Activated CD4-positive, alpha-beta memory T cell treated with anti-CD3 and anti-CD28 coated beads, Interleukin-2, amount 10 ng/mL, durations not matched to agents 7 days and 5 days (primary cell): ENCODE measurements at regions not wholly inside any gene's neighbourhood (a gene's known extent, or its start where the extent isn't known, plus 50 kb on each side); places are given as distances from the start of the nearest gene placed in this dataset.

Experiments
- CTCF ChIA-PET: fragments of 350-600 bp; sonication (Branson Sonifier 250); formaldehyde crosslinking; loops from one replicate; lab custom pipeline; 2021; ENCODE audit warnings: antibody characterized with exemption, inconsistent platforms; lab: Charles Lee
- POLR2A ChIA-PET: fragments of 350-600 bp; sonication (Branson Sonifier 250); formaldehyde crosslinking; loops from one replicate; lab custom pipeline; 2021; ENCODE audit warnings: antibody characterized with exemption; lab: Charles Lee
- DNase-seq: peaks from one replicate; pipeline ENCODE4 v3.0.0-alpha.2; 2020
- H3K27ac Mint-ChIP-seq: one replicate; pipeline ENCODE4 v1.8.0; 2021; ENCODE audit warnings: mild to moderate bottlenecking, mixed read lengths
- H3K27me3 Mint-ChIP-seq: one replicate; pipeline ENCODE4 v1.8.0; 2021; ENCODE audit warnings: mixed read lengths
- H3K36me3 Mint-ChIP-seq: one replicate; pipeline ENCODE4 v1.8.0; 2021; ENCODE audit warnings: low read depth, mixed read lengths
- H3K4me1 Mint-ChIP-seq: one replicate; pipeline ENCODE4 v1.8.0; 2021; ENCODE audit warnings: mixed read lengths
- H3K4me3 Mint-ChIP-seq: one replicate; pipeline ENCODE4 v1.8.0; 2021; ENCODE audit warnings: mild to moderate bottlenecking, mixed read lengths
- H3K9me3 Mint-ChIP-seq: one replicate; pipeline ENCODE4 v1.8.0; 2021; ENCODE audit warnings: mixed read lengths

- POLR2A ChIA-PET: no interaction called here
- no peaks in the 10 kb centered on the region for H3K27me3 Mint-ChIP-seq
- no peak overlapping the region for H3K4me3 Mint-ChIP-seq
- peaks cover 2% of the 10 kb centered on the region for H3K9me3 Mint-ChIP-seq
- H3K4me1 Mint-ChIP-seq: no peaks in the 10 kb centered on the region
- no peaks in the 10 kb centered on the region for H3K36me3 Mint-ChIP-seq
- no peak for DNase-seq
- no peak overlapping the region for H3K27ac Mint-ChIP-seq
- CTCF ChIA-PET: no interaction called here
Measured at GRCh38 chr3:83953417-83954089, 1005.2 kb upstream of the CADM2 start.

GRCh38 chr3:83956431-83956830, 1002.4 kb upstream of the CADM2 start:
- no peaks in the 10 kb centered on the region for H3K4me1 Mint-ChIP-seq
- H3K4me3 Mint-ChIP-seq: no peak overlapping the region
- ChIA-PET POLR2A (no interaction called here), CTCF (no interaction called here)
- no peaks in the 10 kb centered on the region for H3K9me3 Mint-ChIP-seq
- H3K27ac Mint-ChIP-seq: no peak overlapping the region
- H3K36me3 Mint-ChIP-seq: no peaks in the 10 kb centered on the region
- no peak for DNase-seq
- H3K27me3 Mint-ChIP-seq: no peaks in the 10 kb centered on the region

GRCh38 chr3:83968356-83968755, 990.4 kb upstream of the CADM2 start:
- H3K27me3 Mint-ChIP-seq: no peaks in the 10 kb centered on the region
- peaks cover 15% of the 10 kb centered on the region for H3K9me3 Mint-ChIP-seq
- POLR2A ChIA-PET: no interaction called here
- CTCF ChIA-PET: no interaction called here
- H3K36me3 Mint-ChIP-seq: no peaks in the 10 kb centered on the region
- no peak overlapping the region for H3K4me3 Mint-ChIP-seq
- no peaks in the 10 kb centered on the region for H3K4me1 Mint-ChIP-seq
- DNase-seq: no peak
- no peak overlapping the region for H3K27ac Mint-ChIP-seq

GRCh38 chr3:83971666-83972065, 987.1 kb upstream of the CADM2 start:
- ChIA-PET CTCF (no interaction called here), POLR2A (no interaction called here)
- H3K27me3 Mint-ChIP-seq: no peaks in the 10 kb centered on the region
- H3K4me3 Mint-ChIP-seq: no peak overlapping the region
- no peak overlapping the region for H3K27ac Mint-ChIP-seq
- H3K9me3 Mint-ChIP-seq: peaks cover 15% of the 10 kb centered on the region
- no peak for DNase-seq
- H3K4me1 Mint-ChIP-seq: no peaks in the 10 kb centered on the region
- no peaks in the 10 kb centered on the region for H3K36me3 Mint-ChIP-seq

GRCh38 chr3:84008623-84009022, 950.2 kb upstream of the CADM2 start:
- ChIA-PET POLR2A (no interaction called here), CTCF (no interaction called here)
- no peaks in the 10 kb centered on the region for H3K36me3 Mint-ChIP-seq
- DNase-seq: no peak
- peaks cover 8% of the 10 kb centered on the region for H3K9me3 Mint-ChIP-seq
- H3K27ac Mint-ChIP-seq: no peak overlapping the region
- H3K4me3 Mint-ChIP-seq: no peak overlapping the region
- H3K4me1 Mint-ChIP-seq: no peaks in the 10 kb centered on the region
- H3K27me3 Mint-ChIP-seq: no peaks in the 10 kb centered on the region

GRCh38 chr3:84023842-84024241, 934.9 kb upstream of the CADM2 start:
- no peak for DNase-seq
- Mint-ChIP-seq H3K27ac (no peak overlapping the region), H3K9me3 (peaks cover 4% of the 10 kb centered on the region), H3K4me1 (no peaks in the 10 kb centered on the region), H3K27me3 (no peaks in the 10 kb centered on the region), H3K4me3 (no peak overlapping the region), H3K36me3 (no peaks in the 10 kb centered on the region)
- ChIA-PET CTCF (no interaction called here), POLR2A (no interaction called here)

- no peaks in the 10 kb centered on the region for H3K36me3 Mint-ChIP-seq
- H3K27ac Mint-ChIP-seq: no peak overlapping the region
- peaks cover 12% of the 10 kb centered on the region for H3K9me3 Mint-ChIP-seq
- ChIA-PET POLR2A (no interaction called here), CTCF (no interaction called here)
- DNase-seq: no peak
- H3K4me1 Mint-ChIP-seq: no peaks in the 10 kb centered on the region
- H3K4me3 Mint-ChIP-seq: no peak overlapping the region
- H3K27me3 Mint-ChIP-seq: no peaks in the 10 kb centered on the region
Measured at GRCh38 chr3:84039099-84039498, 919.7 kb upstream of the CADM2 start.

- Mint-ChIP-seq H3K4me3 (no peak overlapping the region), H3K9me3 (peaks cover 2% of the 10 kb centered on the region), H3K27me3 (no peaks in the 10 kb centered on the region), H3K27ac (no peak overlapping the region), H3K4me1 (no peaks in the 10 kb centered on the region), H3K36me3 (no peaks in the 10 kb centered on the region)
- ChIA-PET POLR2A (no interaction called here), CTCF (no interaction called here)
- DNase-seq: no peak
Measured at GRCh38 chr3:84042399-84043106, 916.2 kb upstream of the CADM2 start.

GRCh38 chr3:84066915-84067314, 891.9 kb upstream of the CADM2 start:
- Mint-ChIP-seq H3K4me3 (no peak overlapping the region), H3K36me3 (no peaks in the 10 kb centered on the region), H3K27me3 (no peaks in the 10 kb centered on the region), H3K4me1 (no peaks in the 10 kb centered on the region), H3K27ac (no peak overlapping the region), H3K9me3 (peaks cover 4% of the 10 kb centered on the region)
- no peak for DNase-seq
- CTCF ChIA-PET: interaction anchor here (0.6 kb wide), 1 partner anchor 9 kb away, joined by 3 read pairs; no protein-coding TSS in a partner anchor
- POLR2A ChIA-PET: no interaction called here

- Mint-ChIP-seq H3K36me3 (no peaks in the 10 kb centered on the region), H3K4me3 (no peak overlapping the region), H3K4me1 (no peaks in the 10 kb centered on the region), H3K9me3 (peaks cover 5% of the 10 kb centered on the region), H3K27me3 (no peaks in the 10 kb centered on the region), H3K27ac (no peak overlapping the region)
- CTCF ChIA-PET: no interaction called here
- no peak for DNase-seq
- POLR2A ChIA-PET: no interaction called here
Measured at GRCh38 chr3:84073664-84074063, 885.1 kb upstream of the CADM2 start.

- ChIA-PET CTCF (no interaction called here), POLR2A (no interaction called here)
- H3K36me3 Mint-ChIP-seq: no peaks in the 10 kb centered on the region
- H3K9me3 Mint-ChIP-seq: peaks cover 5% of the 10 kb centered on the region
- H3K27ac Mint-ChIP-seq: no peak overlapping the region
- H3K4me1 Mint-ChIP-seq: no peaks in the 10 kb centered on the region
- H3K4me3 Mint-ChIP-seq: no peak overlapping the region
- H3K27me3 Mint-ChIP-seq: no peaks in the 10 kb centered on the region
- DNase-seq: no peak
Measured at GRCh38 chr3:84074767-84075166, 884.0 kb upstream of the CADM2 start.

- POLR2A ChIA-PET: no interaction called here
- H3K9me3 Mint-ChIP-seq: peaks cover 5% of the 10 kb centered on the region
- no peak overlapping the region for H3K27ac Mint-ChIP-seq
Measured at GRCh38 chr3:84077479-84077878, 881.3 kb upstream of the CADM2 start.

GRCh38 chr3:84082726-84083125, 876.1 kb upstream of the CADM2 start:
- no peaks in the 10 kb centered on the region for H3K27me3 Mint-ChIP-seq
- H3K4me1 Mint-ChIP-seq: no peaks in the 10 kb centered on the region
- no peaks in the 10 kb centered on the region for H3K36me3 Mint-ChIP-seq
- DNase-seq: no peak
- H3K4me3 Mint-ChIP-seq: no peak overlapping the region
- H3K27ac Mint-ChIP-seq: no peak overlapping the region
- H3K9me3 Mint-ChIP-seq: peaks cover 6% of the 10 kb centered on the region
- CTCF ChIA-PET: no interaction called here
- POLR2A ChIA-PET: no interaction called here

More at GRCh38 chr3:84077479-84077878, 881.3 kb upstream of the CADM2 start:
- H3K4me1 Mint-ChIP-seq: no peaks in the 10 kb centered on the region
- H3K4me3 Mint-ChIP-seq: no peak overlapping the region
- H3K27me3 Mint-ChIP-seq: no peaks in the 10 kb centered on the region
- CTCF ChIA-PET: no interaction called here
- H3K36me3 Mint-ChIP-seq: no peaks in the 10 kb centered on the region
- no peak for DNase-seq

- Mint-ChIP-seq H3K4me1 (no peaks in the 10 kb centered on the region), H3K27me3 (no peaks in the 10 kb centered on the region), H3K27ac (no peak overlapping the region), H3K9me3 (peaks cover 3% of the 10 kb centered on the region), H3K4me3 (no peak overlapping the region), H3K36me3 (no peaks in the 10 kb centered on the region)
- POLR2A ChIA-PET: no interaction called here
- no peak for DNase-seq
- CTCF ChIA-PET: no interaction called here
Measured at GRCh38 chr3:84092907-84093306, 865.9 kb upstream of the CADM2 start.
